ENCODE measurements at regions not wholly inside any gene's neighbourhood (a gene's known extent, or its start where the extent isn't known, plus 50 kb on each side); places are given as distances from the start of the nearest gene placed in this dataset.

DNA sequence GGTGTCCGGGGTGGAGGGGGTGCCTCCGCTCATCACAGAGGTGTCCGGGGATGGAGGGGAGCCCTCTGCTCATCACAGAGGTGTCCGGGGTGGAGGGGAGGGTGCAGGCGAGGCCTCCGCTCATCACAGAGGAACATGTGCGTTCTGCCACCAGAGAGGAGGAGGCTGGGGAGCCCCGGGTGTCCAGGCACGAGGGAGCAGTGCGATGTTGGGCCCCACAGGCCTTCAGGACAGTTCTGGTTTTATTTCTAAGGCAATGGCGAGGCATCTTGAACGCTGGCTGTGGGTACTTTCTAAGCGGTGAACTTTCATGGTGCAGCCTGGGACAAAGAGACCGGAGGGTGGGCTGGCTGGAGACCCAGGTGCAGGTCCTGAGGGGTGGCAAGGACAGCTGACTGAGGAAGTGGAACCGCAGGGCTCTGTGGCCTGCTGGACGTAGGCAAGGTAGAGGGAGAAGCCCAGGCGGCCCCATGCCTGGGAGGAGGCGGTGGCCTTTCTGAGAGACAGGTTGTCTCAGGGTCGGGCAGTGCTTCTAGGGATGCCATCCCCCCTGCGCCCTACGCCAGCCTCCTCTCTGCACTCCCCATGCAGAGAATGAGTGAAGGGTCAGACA, 196.6 kb upstream of the SALL3 start:
- no peaks in the 10 kb centered on the region for H3K36me3 Mint-ChIP-seq (ENCODE audit: insufficient read depth in 2 of 2)
- ATAC-seq (replicated peaks in 1 of 2) (no peak), DNase-seq (no peak)
- H3K4me1 Mint-ChIP-seq (ENCODE audit: low read depth): no peaks in the 10 kb centered on the region
- H3K27me3 Mint-ChIP-seq (ENCODE audit: low read depth): no peaks in the 10 kb centered on the region
- no peaks in the 10 kb centered on the region for H3K9me3 Mint-ChIP-seq
- no peak overlapping the region for H3K27ac Mint-ChIP-seq
- H3K4me3 Mint-ChIP-seq: no peak overlapping the region

DNA sequence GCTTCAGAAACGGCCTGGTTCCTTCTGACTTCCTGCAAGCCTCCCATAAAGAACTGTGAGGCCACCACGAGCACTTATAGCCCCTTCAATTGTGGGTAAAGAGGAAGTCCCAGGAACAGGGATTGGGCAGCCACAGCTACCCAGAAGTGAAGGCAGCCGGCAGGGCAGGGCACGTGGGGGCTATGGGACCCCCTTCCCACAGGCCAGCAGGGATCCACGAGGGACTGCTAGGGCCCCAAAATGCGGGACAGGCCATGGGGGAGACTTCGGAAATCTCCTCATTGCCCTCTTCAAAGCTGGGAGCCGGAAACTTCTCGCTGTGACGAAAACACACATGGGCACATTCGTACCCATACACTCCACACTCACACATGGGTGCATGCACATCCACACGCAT, 196.1 kb upstream of the SALL3 start:
- Mint-ChIP-seq H3K4me3 (no peak overlapping the region), H3K9me3 (no peaks in the 10 kb centered on the region), H3K4me1 (ENCODE audit: low read depth) (no peaks in the 10 kb centered on the region), H3K36me3 (ENCODE audit: insufficient read depth in 2 of 2) (no peaks in the 10 kb centered on the region), H3K27ac (no peak overlapping the region), H3K27me3 (ENCODE audit: low read depth) (no peaks in the 10 kb centered on the region)
- ATAC-seq (replicated peaks in 1 of 2) (no peak), DNase-seq (no peak)

DNA sequence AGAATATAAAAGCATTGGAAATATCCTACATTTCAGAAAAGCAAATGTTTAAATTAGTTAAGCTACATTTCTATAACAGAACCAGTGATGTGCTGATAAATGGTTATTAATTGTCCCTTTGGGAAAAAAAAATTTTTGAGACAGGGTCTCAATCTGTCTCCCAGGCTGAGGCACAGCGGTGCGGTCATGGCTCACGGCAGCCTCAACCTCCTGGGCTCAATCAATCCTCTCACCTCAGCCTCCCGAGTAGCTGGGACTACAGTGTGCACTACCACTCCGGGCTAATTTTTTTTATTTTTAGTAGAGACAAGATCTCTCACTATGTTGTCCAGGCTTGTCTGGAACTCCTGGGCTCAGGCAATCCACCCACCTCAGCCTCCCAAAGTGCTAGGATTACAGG, 194.8 kb upstream of the SALL3 start:
- no peak for ATAC-seq (replicated peaks in 1 of 2)
- Mint-ChIP-seq H3K27ac (no peak overlapping the region), H3K36me3 (ENCODE audit: insufficient read depth in 2 of 2) (no peaks in the 10 kb centered on the region), H3K4me1 (ENCODE audit: low read depth) (no peaks in the 10 kb centered on the region), H3K4me3 (no peak overlapping the region), H3K9me3 (no peaks in the 10 kb centered on the region), H3K27me3 (ENCODE audit: low read depth) (no peaks in the 10 kb centered on the region)
- no peak for DNase-seq

DNA sequence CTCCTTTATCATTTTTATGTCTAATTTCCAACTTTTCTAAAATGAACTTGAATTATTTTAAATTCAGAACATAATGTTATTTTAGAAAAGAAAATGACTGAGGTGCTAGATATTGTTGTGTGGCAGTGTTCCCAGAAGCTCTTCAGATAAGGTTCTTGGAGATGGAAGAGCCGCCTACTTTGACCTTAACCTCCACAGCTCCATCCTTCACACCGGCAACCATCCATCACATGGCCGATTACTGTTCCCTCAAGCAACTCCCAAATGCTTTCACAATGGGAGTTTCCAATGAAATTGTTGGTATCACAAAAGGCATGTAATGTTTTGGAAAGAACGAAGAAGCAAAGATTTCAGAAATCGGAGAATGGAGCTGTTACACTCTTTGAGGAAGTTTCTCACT, 193.9 kb upstream of the SALL3 start:
- Mint-ChIP-seq H3K9me3 (no peaks in the 10 kb centered on the region), H3K4me3 (no peak overlapping the region), H3K4me1 (ENCODE audit: low read depth) (no peaks in the 10 kb centered on the region), H3K27ac (no peak overlapping the region), H3K27me3 (ENCODE audit: low read depth) (no peaks in the 10 kb centered on the region), H3K36me3 (ENCODE audit: insufficient read depth in 2 of 2) (no peaks in the 10 kb centered on the region)
- no peak for DNase-seq
- no peak for ATAC-seq (replicated peaks in 1 of 2)

GRCh38 chr18:78786776-78787175, 192.8 kb upstream of the SALL3 start:
- Mint-ChIP-seq H3K4me3 (no peak overlapping the region), H3K9me3 (no peaks in the 10 kb centered on the region), H3K4me1 (ENCODE audit: low read depth) (no peaks in the 10 kb centered on the region), H3K27ac (no peak overlapping the region), H3K36me3 (ENCODE audit: insufficient read depth in 2 of 2) (no peaks in the 10 kb centered on the region), H3K27me3 (ENCODE audit: low read depth) (no peaks in the 10 kb centered on the region)
- no peak for DNase-seq
- ATAC-seq (replicated peaks in 1 of 2): no peak

DNA sequence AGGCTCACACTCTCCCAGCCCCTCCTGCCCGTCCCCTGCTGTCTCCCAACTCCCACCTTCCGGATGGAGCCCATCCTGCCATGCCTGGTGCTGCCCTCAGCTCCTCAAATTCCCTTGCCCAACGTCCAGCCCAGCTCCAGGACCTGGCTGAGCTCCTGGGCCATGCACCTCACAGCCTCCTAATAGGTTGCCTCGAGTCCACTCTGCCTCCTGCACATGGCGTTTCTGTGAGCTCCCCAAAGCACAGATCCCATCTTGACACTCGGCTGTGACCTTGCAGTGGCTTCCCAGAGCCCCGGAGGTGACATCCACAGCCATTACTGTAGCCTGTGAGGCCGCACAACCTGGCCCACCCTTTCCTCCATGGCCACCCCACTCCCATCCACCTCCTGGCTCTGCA, 191.9 kb upstream of the SALL3 start:
- ATAC-seq (replicated peaks in 1 of 2): no peak
- H3K27me3 Mint-ChIP-seq (ENCODE audit: low read depth): no peaks in the 10 kb centered on the region

DNA sequence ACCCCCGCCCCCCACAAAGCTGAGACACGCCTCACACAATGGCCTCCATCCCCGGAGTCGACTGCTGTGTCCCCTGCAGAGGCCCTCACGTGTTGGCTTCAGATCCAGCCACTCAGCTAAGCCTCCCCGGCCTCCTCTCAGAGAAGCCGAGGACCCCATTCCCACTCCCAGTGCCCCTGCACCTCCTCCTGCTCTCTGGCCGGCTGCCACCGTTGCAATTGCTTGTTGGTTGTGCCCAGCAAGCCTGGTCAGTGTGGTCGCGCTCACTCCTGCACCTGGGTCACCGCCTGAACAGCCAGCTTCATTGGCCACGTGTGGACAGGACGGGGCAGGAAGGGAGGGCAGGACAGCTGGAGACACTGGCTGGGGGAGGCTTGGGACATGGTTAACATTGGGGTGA, 191.5 kb upstream of the SALL3 start:
- H3K36me3 Mint-ChIP-seq (ENCODE audit: insufficient read depth in 2 of 2): no peaks in the 10 kb centered on the region
- H3K9me3 Mint-ChIP-seq: no peaks in the 10 kb centered on the region

More for the DNA sequence above, 191.9 kb upstream of the SALL3 start:
- H3K9me3 Mint-ChIP-seq: no peaks in the 10 kb centered on the region
- no peak for DNase-seq
- H3K4me3 Mint-ChIP-seq: no peak overlapping the region
- no peak overlapping the region for H3K27ac Mint-ChIP-seq
- H3K4me1 Mint-ChIP-seq (ENCODE audit: low read depth): no peaks in the 10 kb centered on the region
- no peaks in the 10 kb centered on the region for H3K36me3 Mint-ChIP-seq (ENCODE audit: insufficient read depth in 2 of 2)

GRCh38 chr18:78789850-78790249, 189.8 kb upstream of the SALL3 start:
- Mint-ChIP-seq H3K27ac (no peak overlapping the region), H3K36me3 (ENCODE audit: insufficient read depth in 2 of 2) (no peaks in the 10 kb centered on the region), H3K9me3 (no peaks in the 10 kb centered on the region), H3K4me3 (no peak overlapping the region), H3K4me1 (ENCODE audit: low read depth) (no peaks in the 10 kb centered on the region), H3K27me3 (ENCODE audit: low read depth) (no peaks in the 10 kb centered on the region)
- ATAC-seq (replicated peaks in 1 of 2) (no peak), DNase-seq (no peak)

More for the DNA sequence above, 191.5 kb upstream of the SALL3 start:
- DNase-seq: no peak
- no peak for ATAC-seq (replicated peaks in 1 of 2)
- Mint-ChIP-seq H3K27ac (no peak overlapping the region), H3K4me3 (no peak overlapping the region), H3K27me3 (ENCODE audit: low read depth) (no peaks in the 10 kb centered on the region), H3K4me1 (ENCODE audit: low read depth) (no peaks in the 10 kb centered on the region)

DNA sequence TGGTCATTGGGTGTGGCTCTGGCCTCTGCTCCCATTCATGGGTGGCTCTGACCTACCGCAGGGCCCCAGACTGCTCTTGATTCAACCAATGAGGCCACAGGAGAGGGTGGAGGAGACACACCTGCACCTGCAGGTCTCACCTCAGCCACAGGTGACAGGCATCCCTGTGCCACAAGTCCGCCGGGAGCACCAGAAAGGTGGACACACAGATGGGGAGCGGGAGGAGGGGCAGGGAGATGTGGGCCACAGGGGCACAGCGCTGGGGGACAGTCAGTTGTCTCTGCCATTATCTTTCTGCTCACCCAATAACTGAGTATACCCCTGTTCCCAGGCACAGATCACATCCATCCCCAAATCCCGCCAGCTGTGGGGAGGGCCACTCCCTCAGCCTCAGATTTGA, 189.1 kb upstream of the SALL3 start:
- no peaks in the 10 kb centered on the region for H3K9me3 Mint-ChIP-seq
- H3K4me1 Mint-ChIP-seq (ENCODE audit: low read depth): no peaks in the 10 kb centered on the region
- no peaks in the 10 kb centered on the region for H3K27me3 Mint-ChIP-seq (ENCODE audit: low read depth)
- H3K36me3 Mint-ChIP-seq (ENCODE audit: insufficient read depth in 2 of 2): no peaks in the 10 kb centered on the region
- no peak for DNase-seq
- no peak for ATAC-seq (replicated peaks in 1 of 2)
- H3K4me3 Mint-ChIP-seq: no peak overlapping the region
- H3K27ac Mint-ChIP-seq: no peak overlapping the region

DNA sequence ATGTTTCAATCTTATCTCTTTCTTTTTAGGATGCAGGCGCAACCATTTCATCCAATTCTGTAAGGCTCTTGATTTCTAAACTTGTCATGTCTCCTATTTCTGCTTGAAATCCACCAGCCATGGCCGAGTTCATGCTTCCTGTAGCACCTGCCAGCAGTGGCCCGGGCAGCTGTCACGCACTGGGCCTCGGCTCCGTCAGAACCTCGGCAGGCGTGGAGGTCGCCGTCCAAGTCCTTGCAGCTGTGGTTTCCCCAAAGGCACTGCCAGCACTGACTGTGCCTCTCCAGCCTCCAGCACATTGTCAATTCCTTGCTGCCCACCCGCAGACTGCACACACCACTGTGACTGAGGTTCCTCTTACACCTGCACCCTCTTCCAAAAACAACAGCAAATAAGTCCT, 188.7 kb upstream of the SALL3 start:
- Mint-ChIP-seq H3K9me3 (no peaks in the 10 kb centered on the region), H3K4me1 (ENCODE audit: low read depth) (no peaks in the 10 kb centered on the region), H3K27me3 (ENCODE audit: low read depth) (no peaks in the 10 kb centered on the region), H3K4me3 (no peak overlapping the region), H3K36me3 (ENCODE audit: insufficient read depth in 2 of 2) (no peaks in the 10 kb centered on the region), H3K27ac (no peak overlapping the region)
- DNase-seq: no peak
- no peak for ATAC-seq (replicated peaks in 1 of 2)

GRCh38 chr18:78792094-78792493, 187.5 kb upstream of the SALL3 start:
- Mint-ChIP-seq H3K27ac (no peak overlapping the region), H3K4me3 (no peak overlapping the region), H3K27me3 (ENCODE audit: low read depth) (no peaks in the 10 kb centered on the region), H3K4me1 (ENCODE audit: low read depth) (no peaks in the 10 kb centered on the region), H3K36me3 (ENCODE audit: insufficient read depth in 2 of 2) (no peaks in the 10 kb centered on the region), H3K9me3 (no peaks in the 10 kb centered on the region)
- no peak for ATAC-seq (replicated peaks in 1 of 2)
- DNase-seq: no peak

DNA sequence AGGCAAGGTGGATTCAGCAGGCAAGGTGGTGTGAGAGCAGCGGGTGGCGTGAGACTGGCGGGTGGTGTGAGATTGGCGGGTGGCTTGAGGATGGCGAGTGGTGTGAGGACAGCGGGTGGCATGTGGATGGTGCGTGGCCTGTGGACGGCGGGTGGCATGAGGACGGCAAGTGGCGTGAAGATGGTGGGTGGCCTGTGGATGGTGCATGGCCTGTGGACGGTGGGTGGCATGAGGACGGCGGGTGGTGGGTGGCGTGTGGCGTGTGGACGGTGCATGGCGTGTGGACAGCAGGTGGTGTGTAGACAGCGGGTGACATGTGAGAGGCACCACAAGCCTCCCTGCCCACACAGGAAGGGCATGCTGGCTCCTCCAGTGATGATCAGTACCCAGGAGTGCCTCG, 186.9 kb upstream of the SALL3 start:
- Mint-ChIP-seq H3K9me3 (no peaks in the 10 kb centered on the region), H3K27ac (no peak overlapping the region), H3K4me1 (ENCODE audit: low read depth) (no peaks in the 10 kb centered on the region), H3K4me3 (no peak overlapping the region), H3K36me3 (ENCODE audit: insufficient read depth in 2 of 2) (no peaks in the 10 kb centered on the region), H3K27me3 (ENCODE audit: low read depth) (no peaks in the 10 kb centered on the region)
- no peak for DNase-seq
- no peak for ATAC-seq (replicated peaks in 1 of 2)

DNA sequence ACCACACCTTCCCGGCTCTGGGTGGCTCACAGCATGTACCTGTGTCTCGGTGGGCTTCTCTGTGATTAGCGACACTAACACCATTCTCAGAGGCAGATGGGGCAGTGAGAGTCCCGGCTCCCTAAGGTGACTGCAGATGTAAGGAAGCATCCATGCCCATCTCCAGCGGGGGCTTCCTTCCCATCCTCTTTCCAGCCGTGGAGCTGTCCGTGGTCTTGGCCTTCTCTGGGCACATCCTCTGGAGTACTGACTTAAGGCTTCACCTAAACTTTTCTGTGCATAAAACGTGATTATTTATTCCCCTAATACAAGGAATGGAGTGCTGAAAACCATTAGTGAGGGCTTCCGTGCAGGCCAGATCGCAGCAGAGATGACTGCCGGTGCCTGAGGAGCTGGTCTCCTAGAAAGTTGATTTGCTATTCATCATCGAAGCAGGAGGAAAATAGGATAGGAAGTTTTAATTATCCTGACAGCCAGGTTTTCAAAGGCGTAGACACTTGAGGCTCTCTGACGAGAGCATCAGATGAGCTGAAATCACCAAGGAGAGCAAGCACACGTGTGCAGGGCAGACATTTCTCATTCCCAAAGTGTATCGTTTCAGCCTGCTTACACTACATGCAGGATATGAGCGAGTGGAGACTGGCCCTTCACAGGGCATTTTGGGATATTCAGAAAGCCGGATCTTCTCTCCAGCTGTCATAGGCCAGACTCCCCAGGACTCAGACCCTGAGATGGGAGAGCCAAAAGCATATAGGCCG, 186.1 kb upstream of the SALL3 start:
- ATAC-seq (replicated peaks in 1 of 2): no peak
- DNase-seq: no peak
- Mint-ChIP-seq H3K36me3 (ENCODE audit: insufficient read depth in 2 of 2) (no peaks in the 10 kb centered on the region), H3K4me3 (no peak overlapping the region), H3K4me1 (ENCODE audit: low read depth) (no peaks in the 10 kb centered on the region), H3K27me3 (ENCODE audit: low read depth) (no peaks in the 10 kb centered on the region), H3K9me3 (no peaks in the 10 kb centered on the region), H3K27ac (no peak overlapping the region)

DNA sequence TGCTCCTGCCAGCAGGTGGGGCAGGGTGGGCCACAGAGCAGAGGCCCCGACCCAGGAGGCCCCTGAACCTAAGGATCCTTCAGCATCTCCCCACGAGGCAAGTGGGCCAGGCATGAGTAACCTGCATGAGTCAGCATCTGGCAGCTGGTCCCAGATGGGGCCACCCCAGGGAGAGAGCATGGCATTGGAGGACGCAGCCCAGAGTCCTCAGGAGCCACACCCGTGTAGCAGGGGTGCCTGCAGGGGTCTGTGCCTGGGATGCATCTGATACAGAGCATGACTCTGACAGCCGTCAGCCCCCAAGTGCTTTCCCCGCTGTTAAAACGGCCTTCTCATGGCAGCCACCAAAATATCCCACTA, 185.6 kb upstream of the SALL3 start:
- no peaks in the 10 kb centered on the region for H3K9me3 Mint-ChIP-seq
- H3K4me1 Mint-ChIP-seq (ENCODE audit: low read depth): no peaks in the 10 kb centered on the region
- DNase-seq: no peak
- H3K36me3 Mint-ChIP-seq (ENCODE audit: insufficient read depth in 2 of 2): no peaks in the 10 kb centered on the region
- H3K27me3 Mint-ChIP-seq (ENCODE audit: low read depth): no peaks in the 10 kb centered on the region
- H3K4me3 Mint-ChIP-seq: no peak overlapping the region
- no peak overlapping the region for H3K27ac Mint-ChIP-seq
- no peak for ATAC-seq (replicated peaks in 1 of 2)

All from activated T-cell treated with anti-CD3 and anti-CD28 coated beads, Interleukin-2, amount 50 U/mL, for 72 hours (primary cell).